Spleen (tissue), 11 donors: ENCODE measurements at regions not wholly inside any gene's neighbourhood (a gene's known extent, or its start where the extent isn't known, plus 50 kb on each side); places are given as distances from the start of the nearest gene placed in this dataset.

Experiments used
- DNase-seq: peaks from one replicate; pipeline ENCODE4 v3.0.0-alpha.2; 2020
- H3K27ac ChIP-seq, 8 donors: fragments of 200-600 bp; sonication (generic) in 7 of 8; 1 replicate in 4 of 8; 2 replicates in 4 of 8; pipeline versions ENCODE4 v1.5.0 to v1.8.0; 2016 to 2021; ENCODE audit warnings: inconsistent platforms in 4 of 8, mild to moderate bottlenecking in 4 of 8, moderate library complexity in 1 of 8
- H3K27me3 ChIP-seq, 7 donors: fragments of 200-600 bp; sonication (generic) in 6 of 7; replicated peaks in 1 of 7; 1 replicate in 4 of 7; 2 replicates in 3 of 7; pipeline versions ENCODE4 v1.5.0 to v1.8.0; 2016 to 2021; ENCODE audit warnings: inconsistent platforms in 3 of 7, mild to moderate bottlenecking in 1 of 7
- H3K36me3 ChIP-seq, 6 donors: fragments of 200-600 bp; sonication (generic) in 5 of 6; 1 replicate in 4 of 6; 2 replicates in 2 of 6; pipeline versions ENCODE4 v1.5.0 to v1.8.0; 2016 to 2021; ENCODE audit warnings: inconsistent platforms in 2 of 6
- H3K4me1 ChIP-seq, 6 donors: fragments of 200-600 bp; sonication (generic) in 5 of 6; 1 replicate in 3 of 6; 2 replicates in 3 of 6; pipeline versions ENCODE4 v1.5.0 to v1.8.0; 2016 to 2021; ENCODE audit warnings: inconsistent platforms in 3 of 6
- H3K4me3 ChIP-seq, 8 donors: fragments of 200-600 bp; sonication (generic) in 7 of 8; 1 replicate in 4 of 8; 2 replicates in 4 of 8; pipeline versions ENCODE4 v1.5.0 to v1.8.0; 2016 to 2021; ENCODE audit warnings: inconsistent platforms in 4 of 8, mild to moderate bottlenecking in 4 of 8, moderate library complexity in 2 of 8
- H3K9me3 ChIP-seq, 8 donors: fragments of 200-600 bp; sonication (generic) in 7 of 8; 1 replicate in 4 of 8; 2 replicates in 4 of 8; pipeline versions ENCODE4 v1.5.0 to v1.8.0; 2016 to 2021; ENCODE audit warnings: inconsistent platforms in 4 of 8
- CTCF ChIP-seq, 11 experiments: fragments of 200-600 bp in 7 of 11; fragments of 450-650 bp in 4 of 11; sonication (generic) in 4 of 11; IDR thresholded peaks in 8 of 11; conservative IDR thresholded peaks in 3 of 11; 1 replicate in 7 of 11; 2 replicates in 4 of 11; pipeline versions ENCODE4 v1.4.0 to v1.8.0; 2016 to 2021; ENCODE audit warnings: antibody characterized with exemption in 11 of 11, inconsistent platforms in 4 of 11, mild to moderate bottlenecking in 1 of 11
- POLR2A ChIP-seq, 3 donors: fragments of 450-650 bp; IDR thresholded peaks; one replicate each; pipeline ENCODE4 v1.5.1; 2017; ENCODE audit warnings: antibody characterized with exemption in 3 of 3, mild to moderate bottlenecking in 1 of 3
- POLR2AphosphoS5 ChIP-seq, 3 donors: sonication (generic); formaldehyde crosslinking; IDR thresholded peaks; one replicate each; pipeline ENCODE4 v1.5.1; 2017; ENCODE audit warnings: antibody characterized with exemption in 3 of 3
- WGBS, 5 donors: extraction: QIAGEN DNeasy Blood & Tissue Kit in 3 of 5; methylation state at CpG; one replicate each; pipeline versions ENCODE4 v1.1.5 to v1.1.7; 2013 to 2018; 5-methylcytosine and 5-hydroxymethylcytosine counted together
- intact Hi-C: fragments of 100-400 bp; cut with DNase I; formaldehyde crosslinking; loops from one replicate; pipeline ENCODE4 v1.15.0; 2023; ENCODE audit warnings: low total_unique reads
- donor health status: healthy with polysubstance abuse.
- donor health status: DM: no; HTN: no; CAD: no; lungs with moderate emphysema.
- donor health status: DM: no; HTN: no; CAD: no.
- donor health status: Bipolar disorder and iron deficiency.
- donor health status: healthy.
- donor health status: DM: no; HTN: no; CAD: no.
- donor health status: DM: yes; HTN: yes; CAD: no.

- DNase-seq, result no peak
- intact Hi-C loops, result no loop called here
- H3K27ac ChIP-seq, result no peak overlapping the region
- H3K27me3 ChIP-seq, result no peaks in the 10 kb centered on the region
- no peaks in the 10 kb centered on the region for H3K36me3 ChIP-seq
- no peak overlapping the region for H3K4me3 ChIP-seq
- H3K9me3 ChIP-seq, result peaks cover 0 to 11% (median 0%) of the 10 kb centered on the region in 8 donors
- no peaks in the 10 kb centered on the region for H3K4me1 ChIP-seq
- TF ChIP-seq POLR2AphosphoS5 (IDR thresholded peaks at IDR 0.05) (no peak), POLR2A (IDR thresholded peaks at IDR 0.05) (no peak), CTCF (IDR thresholded peaks at IDR 0.05 in 8 of 11, conservative IDR thresholded peaks at IDR 0.05 in 3 of 11) (no peak)
- WGBS, 5 donors, result 51 to 77% (median 67%) methylated on average over 2 of the region's 2 CpGs
These were observed 287.7 kb downstream of the PCDH7 start for GRCh38 chr4:31007858-31008257.

- Histone ChIP-seq H3K4me3 (no peak overlapping the region), H3K36me3 (no peaks in the 10 kb centered on the region), H3K9me3 (peaks cover 0 to 4% (median 0%) of the 10 kb centered on the region in 8 donors), H3K27me3 (no peaks in the 10 kb centered on the region), H3K4me1 (peaks cover 0 to 6% (median 0%) of the 10 kb centered on the region in 6 donors), H3K27ac (no peak overlapping the region)
- no peak for DNase-seq
- intact Hi-C loops, result no loop called here
- no peak for TF ChIP-seq POLR2AphosphoS5 (IDR thresholded peaks at IDR 0.05)
- TF ChIP-seq POLR2A (IDR thresholded peaks at IDR 0.05), result no peak
- TF ChIP-seq CTCF (IDR thresholded peaks at IDR 0.05 in 8 of 11, conservative IDR thresholded peaks at IDR 0.05 in 3 of 11), result no peak
These were observed 289.8 kb downstream of the PCDH7 start for GRCh38 chr4:31009926-31010325.

GRCh38 chr4:31015123-31015522 is 295.0 kb downstream of the PCDH7 start:
- TF ChIP-seq POLR2AphosphoS5 (IDR thresholded peaks at IDR 0.05) (no peak), CTCF (IDR thresholded peaks at IDR 0.05 in 8 of 11, conservative IDR thresholded peaks at IDR 0.05 in 3 of 11) (no peak), POLR2A (IDR thresholded peaks at IDR 0.05) (no peak)

GRCh38 chr4:31016322-31017061 is 296.3 kb downstream of the PCDH7 start:
- TF ChIP-seq POLR2AphosphoS5 (IDR thresholded peaks at IDR 0.05) (no peak), POLR2A (IDR thresholded peaks at IDR 0.05) (no peak), CTCF (IDR thresholded peaks at IDR 0.05 in 8 of 11, conservative IDR thresholded peaks at IDR 0.05 in 3 of 11) (no peak)
- Histone ChIP-seq H3K27me3 (no peaks in the 10 kb centered on the region), H3K27ac (no peak overlapping the region), H3K9me3 (no peaks in the 10 kb centered on the region), H3K4me1 (peaks cover 0 to 6% (median 0%) of the 10 kb centered on the region in 6 donors), H3K4me3 (no peak overlapping the region), H3K36me3 (no peaks in the 10 kb centered on the region)
- 92 to 100% (median 93%) methylated on average over 2 of the region's 2 CpGs for WGBS, 5 donors
- intact Hi-C loops, result no loop called here
- no peak for DNase-seq

More at GRCh38 chr4:31015123-31015522, 295.0 kb downstream of the PCDH7 start:
- H3K27me3 ChIP-seq, result no peaks in the 10 kb centered on the region
- DNase-seq, result no peak
- H3K36me3 ChIP-seq, result no peaks in the 10 kb centered on the region
- H3K9me3 ChIP-seq, result no peaks in the 10 kb centered on the region
- H3K4me3 ChIP-seq, result no peak overlapping the region
- WGBS, 5 donors, result 75 to 89% (median 81%) methylated on average over 3 of the region's 3 CpGs
- H3K4me1 ChIP-seq, result peaks cover 0 to 6% (median 0%) of the 10 kb centered on the region in 6 donors
- H3K27ac ChIP-seq, result no peak overlapping the region
- intact Hi-C loops, result no loop called here
